Inferior parietal cortex (tissue), 1 donor: ENCODE measurements at regions not wholly inside any gene's neighbourhood (a gene's known extent, or its start where the extent isn't known, plus 50 kb on each side); places are given as distances from the start of the nearest gene placed in this dataset.
"Not testable (repeated sequence)": the region's sequence is repeated elsewhere in the genome, so short reads cannot be mapped to it uniquely, and the experiment has no call there.

ENCODE experiments used
- DNase-seq: peaks from one replicate; pipeline ENCODE4 v3.0.0-alpha.2; 2016; ENCODE audit errors: extremely low spot score

DNA sequence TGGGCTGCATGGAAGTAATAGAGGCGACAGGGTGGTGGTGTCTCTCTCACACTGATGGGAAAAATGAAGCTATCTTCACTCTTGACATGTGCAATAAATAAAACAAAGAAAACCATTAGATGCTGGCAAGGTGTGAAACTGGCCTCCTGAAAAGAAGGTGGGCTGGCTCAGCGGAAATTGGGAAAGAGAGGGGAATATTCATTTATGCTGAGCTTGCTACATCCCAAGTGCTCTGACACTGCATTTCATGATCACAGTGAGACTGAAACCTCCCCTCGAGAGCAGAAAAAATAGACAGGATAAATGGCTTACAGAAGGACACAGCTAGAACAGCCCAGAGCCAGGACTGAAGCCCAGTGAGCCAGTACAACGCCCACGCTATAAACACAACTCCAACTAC, 112.1 kb upstream of the SMLR1 start:
- DNase-seq, result no peak

DNA sequence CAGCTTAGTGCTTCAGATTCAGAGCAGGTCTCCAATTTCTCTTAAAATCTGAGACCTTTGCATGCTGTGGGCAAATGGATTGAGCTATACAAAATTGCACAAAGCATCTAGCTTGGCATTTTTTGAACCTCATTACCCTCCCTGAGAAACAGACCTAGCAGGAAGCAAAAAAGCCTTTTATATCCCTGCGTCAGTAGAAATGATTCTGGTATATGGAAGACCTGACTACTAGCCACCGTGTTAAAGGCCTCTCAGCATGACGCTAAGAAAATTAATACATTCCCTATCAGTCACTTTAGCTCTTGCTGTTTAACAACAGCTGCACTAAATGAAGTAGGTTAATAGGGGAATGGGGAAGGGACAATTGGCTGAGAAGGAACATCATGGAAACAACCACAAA, 110.7 kb upstream of the SMLR1 start:
- DNase-seq, result no peak

DNA sequence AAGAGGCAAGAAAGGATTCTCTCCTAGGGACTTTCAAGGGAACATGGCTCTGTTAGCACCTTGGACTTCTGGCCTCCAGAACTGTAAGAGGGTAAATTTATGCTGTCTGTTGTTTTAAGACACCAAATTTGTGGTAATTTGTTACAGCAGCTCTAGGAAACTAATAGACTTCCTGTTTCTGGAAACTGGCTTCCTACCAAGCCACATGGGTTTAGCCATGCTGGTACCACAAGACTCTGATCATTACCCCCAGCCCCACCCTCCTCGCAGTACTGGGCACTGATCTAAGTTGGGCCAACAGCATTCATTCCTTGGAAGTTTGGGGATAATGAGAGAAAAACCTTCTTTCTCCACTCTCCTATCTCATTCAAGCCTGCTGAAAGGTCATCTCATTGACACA, 109.5 kb upstream of the SMLR1 start:
- DNase-seq, result no peak

DNA sequence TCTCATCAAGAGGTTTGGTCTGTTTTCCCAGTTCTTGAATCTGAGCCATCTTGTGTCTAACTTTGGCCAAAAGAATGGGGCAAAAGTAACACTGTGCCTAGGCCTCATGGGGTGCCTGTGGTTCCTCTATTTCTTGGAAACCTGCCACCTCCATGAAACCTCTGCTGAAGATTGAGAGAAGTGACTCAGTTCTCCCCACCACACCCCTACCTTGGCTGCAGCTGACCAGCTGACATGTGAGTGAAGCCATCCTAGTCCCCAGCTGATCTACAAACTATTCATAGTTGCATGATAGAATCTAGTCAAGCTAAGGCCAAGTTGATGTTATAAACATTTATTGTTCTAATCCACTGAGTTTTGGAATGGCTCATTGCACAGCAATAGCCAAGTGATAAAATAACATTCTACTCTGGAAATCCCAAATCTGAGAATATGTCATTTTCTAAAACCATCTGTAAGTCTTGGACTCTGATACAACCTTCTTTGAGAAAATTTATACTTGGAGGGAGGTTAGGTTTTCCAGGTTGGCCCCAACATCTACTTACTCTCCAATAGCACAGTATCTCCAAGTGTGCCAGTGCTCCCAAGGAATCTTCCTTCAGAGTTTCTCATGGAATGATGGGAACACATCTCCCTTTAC, 107.0 kb upstream of the SMLR1 start:
- DNase-seq, result no peak

DNA sequence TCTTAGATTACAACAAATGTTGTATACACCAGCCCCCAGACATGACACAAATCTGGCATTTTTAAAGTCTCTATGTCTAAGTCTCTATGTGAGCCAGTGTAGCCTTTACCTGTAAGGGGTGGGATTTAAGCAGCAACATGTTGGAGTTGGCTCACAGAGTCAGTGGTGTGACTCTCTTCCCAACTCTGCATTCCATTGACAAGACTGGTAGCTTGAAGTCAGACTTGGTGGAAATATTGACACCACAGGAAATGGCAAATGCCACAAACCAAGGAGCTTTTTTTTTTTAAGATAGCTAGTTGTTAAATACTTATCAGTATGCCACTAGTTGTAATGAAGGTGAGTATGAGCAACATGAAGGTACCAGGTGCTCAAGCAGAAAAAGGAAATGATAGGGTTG, 103.1 kb upstream of the SMLR1 start:
- no peak for DNase-seq

DNA sequence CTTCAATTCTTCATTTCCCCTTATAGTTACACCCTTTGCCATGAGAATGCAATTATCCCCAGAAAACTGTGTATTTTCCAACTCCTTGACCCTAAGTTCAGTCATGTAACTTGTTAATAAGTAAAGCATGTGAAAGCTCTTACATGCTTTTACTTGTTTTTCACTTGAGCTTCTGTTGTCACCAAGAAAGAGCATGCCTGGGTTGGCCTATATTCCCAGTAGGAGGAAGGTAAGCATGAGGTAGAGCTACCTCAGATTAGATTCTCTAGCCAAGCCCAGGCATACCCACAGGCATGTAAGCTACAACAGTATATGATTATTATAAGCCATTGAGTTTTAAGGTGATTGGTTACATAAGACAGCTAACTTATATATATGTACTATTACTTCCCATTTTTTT, 101.7 kb upstream of the SMLR1 start:
- no peak for DNase-seq

DNA sequence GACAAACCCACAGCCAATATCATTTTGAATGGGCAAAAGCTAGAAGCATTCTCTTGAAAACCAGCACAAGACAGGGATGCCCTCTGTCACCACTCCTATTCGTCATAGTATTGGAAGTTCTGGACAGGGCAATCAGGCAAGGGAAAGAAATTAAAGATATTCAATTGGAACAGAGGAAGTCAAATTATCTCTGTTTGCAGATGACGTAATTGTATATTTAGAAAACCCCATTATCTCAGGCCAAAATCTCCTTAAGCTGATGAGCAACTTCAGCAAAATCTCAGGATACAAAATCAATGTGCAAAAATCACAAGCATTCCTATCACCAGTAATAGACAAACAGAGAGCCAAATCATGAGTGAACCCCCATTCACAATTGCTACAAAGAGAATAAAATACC, 99.1 kb upstream of the SMLR1 start:
- not testable (repeated sequence) for DNase-seq

DNA sequence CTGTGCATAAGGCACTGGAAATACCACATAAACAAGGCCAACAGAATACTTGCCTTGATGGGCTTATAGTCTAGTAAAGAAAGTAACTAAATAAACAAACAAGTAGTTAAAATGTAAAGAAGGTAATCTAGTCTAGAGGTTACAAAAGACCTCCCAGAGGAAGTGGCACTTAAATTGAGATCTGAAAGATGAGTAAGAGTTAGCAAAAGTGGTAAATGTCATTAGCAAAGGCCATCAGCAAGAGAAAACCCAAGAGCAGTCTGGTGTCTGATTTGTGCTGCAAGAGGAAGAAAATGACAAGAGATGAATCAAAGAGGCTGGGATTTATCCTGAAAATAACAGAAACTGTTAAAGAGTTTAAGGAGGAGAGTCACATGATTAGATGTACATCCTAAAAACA, 96.6 kb upstream of the SMLR1 start:
- no peak for DNase-seq

DNA sequence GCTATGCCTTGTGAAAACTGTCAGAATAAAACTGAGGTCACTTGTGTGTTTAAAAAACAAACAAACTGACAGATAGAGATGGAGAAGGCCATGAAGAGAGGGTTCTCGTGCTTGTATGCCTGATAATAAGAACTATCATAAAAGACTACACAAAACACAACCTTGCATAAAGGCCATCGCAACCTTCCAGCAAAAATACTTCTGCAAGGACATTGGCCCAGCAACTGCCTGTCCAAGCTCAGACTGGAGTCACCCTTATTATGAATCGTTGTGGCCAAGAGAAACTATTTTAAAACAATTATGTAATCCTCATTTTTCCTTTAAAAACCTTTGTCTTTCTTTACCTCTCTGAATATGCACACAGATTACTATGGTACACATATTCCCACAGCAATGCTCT, 93.0 kb upstream of the SMLR1 start:
- DNase-seq, result no peak

DNA sequence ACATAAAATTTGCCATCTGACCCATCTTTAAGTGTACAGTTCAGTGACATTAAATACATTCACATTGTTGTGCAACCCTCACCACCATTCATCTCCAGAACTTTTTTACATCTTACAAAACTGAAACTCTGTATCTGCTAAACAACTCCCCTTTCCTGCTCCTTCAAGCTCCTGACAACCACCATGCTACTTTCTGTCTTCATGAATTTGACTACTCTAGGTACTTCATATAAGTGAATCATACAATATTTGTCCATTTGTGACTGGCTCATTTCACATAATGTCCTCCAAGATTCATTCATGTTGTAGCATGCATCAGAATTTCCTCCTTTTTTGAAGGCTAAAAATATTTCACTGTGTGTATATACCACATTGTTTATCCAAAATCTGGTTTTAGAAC, 86.9 kb upstream of the SMLR1 start:
- DNase-seq, result no peak

DNA sequence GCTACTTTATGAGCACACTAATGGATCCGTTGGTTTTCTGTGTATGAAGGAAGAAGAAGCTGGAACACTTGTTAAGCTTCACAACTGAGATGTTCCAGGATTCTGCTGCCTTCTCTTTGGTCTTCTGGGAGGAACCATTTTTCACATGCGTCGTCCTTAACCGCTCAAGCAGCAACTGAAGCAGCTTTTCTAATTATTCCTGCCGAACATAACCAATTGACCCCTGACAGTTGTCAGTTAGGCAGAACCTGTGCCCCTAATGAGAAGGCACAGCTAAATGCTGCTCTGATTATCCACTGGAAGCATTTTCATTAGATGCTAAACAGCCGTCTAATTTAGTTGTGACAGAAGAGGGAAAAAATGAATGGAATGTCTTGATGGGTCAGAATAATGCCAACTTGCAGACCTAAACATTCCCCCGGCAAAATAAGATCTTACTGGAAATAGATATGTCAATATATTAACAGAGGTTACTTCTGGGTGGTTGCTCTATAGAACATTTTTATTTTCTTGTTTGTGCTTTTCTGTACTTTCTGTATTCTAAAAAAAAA, 85.0 kb upstream of the SMLR1 start:
- no peak for DNase-seq

DNA sequence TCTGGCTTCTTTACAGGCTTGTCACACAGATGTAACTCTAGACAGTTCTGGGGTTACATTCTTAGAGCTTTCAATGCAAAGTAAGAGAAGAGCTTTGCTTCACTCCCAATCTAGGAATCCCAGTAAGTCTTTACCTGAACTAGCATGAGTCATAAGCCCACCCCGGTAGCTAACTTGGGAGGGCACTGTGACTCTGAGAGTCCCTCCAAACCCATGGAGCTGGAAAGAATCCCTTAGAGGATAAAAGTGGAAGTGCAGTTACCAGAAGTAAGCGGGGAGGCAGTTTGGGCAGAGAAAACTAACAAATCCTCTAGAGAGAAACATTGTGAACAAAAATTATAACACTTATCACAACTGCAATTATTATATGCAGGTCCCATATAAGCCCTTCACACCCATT, 84.0 kb upstream of the SMLR1 start:
- DNase-seq, result no peak

DNA sequence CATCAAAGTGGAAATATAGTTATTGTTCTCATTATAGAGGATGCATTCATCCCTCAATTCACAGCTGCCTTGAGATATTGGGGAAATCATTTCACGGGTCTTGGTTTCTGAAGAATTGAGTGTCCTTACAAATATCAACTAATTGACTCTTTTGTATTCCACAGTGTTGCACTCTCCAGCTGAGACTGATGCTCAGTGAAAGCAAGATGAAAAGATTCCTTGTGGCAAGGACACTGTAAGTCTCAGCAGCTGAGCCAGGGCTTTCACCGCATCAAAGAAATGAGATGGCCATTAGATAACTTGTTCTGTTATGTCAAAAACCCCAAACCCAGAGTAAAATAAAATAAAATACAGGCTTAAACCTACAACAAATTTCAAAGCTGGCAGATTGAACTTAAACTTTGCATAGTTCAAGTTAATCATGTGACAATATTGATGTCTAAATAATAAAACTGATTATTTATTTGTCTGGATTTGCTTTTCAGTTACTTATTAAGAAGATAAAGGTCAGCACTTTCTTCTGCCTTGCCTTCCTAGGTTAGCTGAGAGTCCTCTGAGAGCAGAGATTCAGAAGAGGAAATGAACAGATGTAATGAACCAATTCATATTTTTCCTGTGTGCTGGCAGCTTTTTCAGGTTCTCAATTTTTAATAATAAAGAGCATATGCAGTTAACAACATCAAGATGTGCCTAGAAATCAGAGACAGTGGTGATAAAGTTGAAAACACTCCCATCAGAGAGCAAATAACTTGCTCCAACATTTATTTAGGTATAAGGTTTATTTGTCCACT, 82.4 kb upstream of the SMLR1 start:
- no peak for DNase-seq

DNA sequence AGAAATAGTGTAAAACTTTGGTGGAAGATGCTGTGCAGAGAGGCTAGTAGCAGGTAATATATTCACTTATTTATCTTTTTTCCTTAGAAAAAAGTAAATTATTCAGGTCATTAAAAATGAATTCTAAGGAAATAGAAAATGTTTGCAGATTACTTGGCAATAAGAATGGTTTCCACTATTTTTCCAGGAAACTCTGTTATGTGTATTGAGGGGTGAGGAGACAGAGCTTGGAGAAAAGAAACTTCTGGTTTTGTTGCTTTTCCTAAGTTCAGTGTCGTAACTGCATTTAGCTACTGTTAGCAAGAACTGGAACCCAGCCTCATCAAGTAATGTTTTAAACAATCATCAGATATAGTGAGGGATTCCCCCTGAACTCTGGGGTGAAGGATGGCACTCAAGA, 79.2 kb upstream of the SMLR1 start:
- no peak for DNase-seq

DNA sequence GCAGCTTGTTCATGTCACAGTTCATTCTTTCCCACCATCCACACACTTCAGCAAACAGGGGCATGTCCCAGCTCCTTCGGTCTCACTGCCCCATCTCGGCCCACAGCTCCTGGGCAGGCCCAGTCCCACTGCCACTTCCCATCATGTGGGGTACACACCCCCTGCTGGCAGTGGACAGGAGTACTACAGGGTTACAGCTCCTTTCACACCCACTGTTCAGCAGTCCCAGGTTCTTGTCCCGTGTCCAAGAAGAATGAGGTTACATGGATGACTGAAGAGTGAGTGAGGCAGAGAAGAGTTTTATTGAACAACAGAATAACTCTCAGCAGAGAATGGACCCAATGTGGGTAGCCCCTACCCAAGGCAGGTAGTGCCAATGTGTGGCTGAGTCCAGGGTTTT, 77.8 kb upstream of the SMLR1 start:
- DNase-seq, result no peak

DNA sequence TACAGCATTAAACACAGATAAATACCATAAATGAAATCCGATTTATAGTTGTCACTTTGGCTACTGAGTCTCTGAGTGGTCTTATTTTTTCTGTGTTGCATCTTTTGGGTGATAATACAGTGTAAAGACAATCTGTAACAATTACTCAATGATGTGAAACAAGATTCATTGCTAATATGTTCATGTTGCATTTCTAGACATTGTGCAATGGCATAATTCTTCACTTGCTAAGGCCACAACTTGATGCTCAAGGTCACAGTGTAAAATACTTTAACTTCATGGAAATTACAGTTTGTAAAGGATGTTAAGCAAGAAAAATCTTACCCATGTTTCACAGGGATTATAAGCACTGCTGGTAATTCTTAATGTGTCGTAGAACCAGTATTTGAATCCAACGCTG, 74.9 kb upstream of the SMLR1 start:
- DNase-seq, result no peak

DNA sequence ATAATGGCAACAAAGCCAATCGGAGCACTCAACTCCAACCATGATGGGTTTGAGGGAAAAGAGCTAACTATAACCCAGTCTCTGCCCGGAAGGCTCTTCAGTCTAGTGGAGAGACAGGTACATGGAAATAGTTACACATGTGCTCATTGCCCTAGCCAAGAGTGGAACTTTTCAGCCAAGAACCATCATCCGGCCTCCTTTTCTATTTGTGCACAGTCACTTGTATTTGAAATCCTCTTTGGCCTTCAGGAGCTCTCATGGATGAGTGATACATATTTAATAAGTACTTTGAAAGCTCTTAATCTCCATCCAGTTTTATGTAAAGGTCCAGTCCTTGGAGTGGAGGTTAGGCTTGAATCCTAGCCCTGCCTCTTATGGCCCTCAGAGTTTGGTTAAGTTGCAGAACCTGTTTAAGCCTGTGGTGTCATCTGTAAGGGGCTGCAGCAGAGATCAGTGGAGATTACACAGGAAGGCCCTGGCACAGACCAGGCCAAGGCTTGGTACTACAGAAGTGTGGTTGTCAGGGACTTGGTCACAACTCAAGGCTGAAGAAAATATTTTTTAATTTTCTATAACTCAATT, 72.3 kb upstream of the SMLR1 start:
- no peak for DNase-seq

DNA sequence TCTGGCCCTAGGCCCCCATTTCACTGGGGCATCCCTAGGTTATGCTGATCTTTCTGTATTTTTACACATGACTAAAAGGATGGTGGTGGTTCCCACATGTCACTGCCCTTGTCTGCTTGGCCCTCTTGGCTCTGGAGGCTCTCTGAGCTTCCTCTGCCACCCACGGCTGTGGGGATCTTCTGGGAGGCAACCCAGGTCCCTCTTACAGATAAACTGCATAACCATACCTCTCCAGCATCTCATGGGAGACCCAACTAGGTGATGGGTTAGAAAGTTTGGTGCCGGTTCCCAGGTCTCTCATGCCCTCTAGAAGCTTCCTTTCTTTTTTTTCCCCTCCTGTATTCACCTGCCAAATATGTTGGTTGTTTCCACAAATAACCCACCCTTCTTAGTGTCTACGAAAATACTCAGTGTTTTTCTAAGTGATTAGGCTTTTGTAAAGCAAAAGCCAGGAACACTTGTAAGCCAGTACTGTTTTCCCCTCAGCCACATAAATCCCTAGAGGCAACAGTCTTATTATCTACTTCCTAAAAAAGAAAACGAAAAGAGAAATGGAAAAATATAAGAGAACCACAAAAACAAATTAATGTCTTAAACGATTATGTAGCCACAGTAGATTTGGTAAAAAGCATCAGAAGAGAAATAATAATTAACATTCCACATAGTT, 71.7 kb upstream of the SMLR1 start:
- no peak for DNase-seq

DNA sequence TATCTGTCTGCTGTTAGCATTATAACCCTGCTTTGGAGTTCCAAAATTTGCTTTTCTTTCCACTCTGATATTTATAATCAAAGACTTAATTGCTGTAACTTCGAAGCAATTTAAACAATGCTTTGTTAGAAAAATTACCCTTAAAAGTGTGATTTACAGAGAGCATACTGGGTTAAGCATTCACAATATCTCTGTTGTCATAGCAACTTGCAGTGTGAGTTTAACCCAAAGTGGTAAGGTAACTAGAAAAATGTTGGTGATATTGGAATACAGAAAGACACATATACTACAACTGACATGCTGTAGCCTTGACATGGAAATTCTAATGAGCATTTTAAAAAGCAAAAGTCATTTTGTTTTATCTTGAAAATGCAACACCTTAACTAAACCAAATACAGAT, 70.4 kb upstream of the SMLR1 start:
- DNase-seq, result no peak

DNA sequence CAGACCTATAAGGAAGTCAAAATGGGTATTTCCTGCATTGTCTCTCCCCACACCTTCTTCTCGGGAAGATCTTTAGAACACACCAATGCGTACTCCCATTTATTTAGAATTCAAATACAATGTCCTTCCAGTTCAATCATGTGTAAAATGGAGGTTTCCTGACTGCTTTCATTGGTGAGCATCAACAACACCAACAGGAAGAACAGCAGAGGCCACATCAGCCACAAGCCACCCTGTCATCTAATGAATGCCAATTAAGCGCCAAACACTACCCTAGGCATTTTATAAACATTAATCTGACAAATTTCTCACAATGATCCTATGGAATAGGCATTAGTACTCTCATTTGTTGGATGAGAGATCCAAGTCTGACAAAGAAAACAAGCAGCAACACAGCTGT, 68.4 kb upstream of the SMLR1 start:
- DNase-seq, result no peak

DNA sequence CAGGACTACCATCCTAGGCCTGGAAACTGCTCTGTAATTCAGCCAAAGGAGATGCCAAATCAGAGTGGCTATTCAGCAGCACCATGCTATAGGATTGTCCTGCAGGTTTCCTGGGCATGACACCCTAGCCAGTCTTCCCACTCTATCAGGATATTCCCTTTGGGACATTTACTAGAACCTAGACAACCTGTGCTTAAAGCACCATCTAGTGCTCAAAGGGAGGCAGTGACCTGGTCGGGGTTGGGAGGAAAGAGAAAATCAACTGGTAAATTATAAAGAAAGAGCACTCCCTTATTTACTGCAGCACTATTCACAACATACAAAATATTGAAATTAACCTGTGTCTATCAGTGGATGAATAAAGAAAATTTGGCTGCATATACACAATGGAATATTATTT, 67.2 kb upstream of the SMLR1 start:
- DNase-seq, result no peak

DNA sequence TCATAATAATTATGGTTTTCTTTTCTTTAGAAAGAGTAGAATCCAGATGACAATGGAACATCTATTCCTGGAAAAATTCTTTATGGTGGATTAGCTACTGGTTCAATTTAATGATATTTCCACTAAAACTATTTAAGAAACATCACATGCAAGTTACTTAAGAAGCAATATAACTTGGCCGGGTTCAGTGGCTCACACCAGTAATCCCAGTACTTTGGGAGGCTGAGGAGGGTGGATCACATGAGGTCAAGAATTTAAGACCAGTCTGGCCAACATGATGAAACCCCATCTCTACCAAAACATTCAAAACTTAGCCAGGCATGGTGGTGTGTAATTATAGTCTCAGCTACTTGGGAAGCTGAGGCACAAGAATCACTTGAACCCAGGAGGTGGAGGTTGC, 65.9 kb upstream of the SMLR1 start:
- no peak for DNase-seq
